Endodermal cell (in vitro differentiated cells): ENCODE measurements at regions not wholly inside any gene's neighbourhood (a gene's known extent, or its start where the extent isn't known, plus 50 kb on each side); places are given as distances from the start of the nearest gene placed in this dataset.

Experiments
- DNase-seq: peaks from one replicate; pipeline ENCODE4 v3.0.0-alpha.2; 2017
- H3K27ac ChIP-seq: 2 replicates; pipeline ENCODE4 v1.5.1; 2013; ENCODE audit warnings: mild to moderate bottlenecking, low read depth, low read length, moderate library complexity
- H3K27me3 ChIP-seq: 2 replicates; pipeline ENCODE4 v1.6.1; 2013; ENCODE audit warnings: mild to moderate bottlenecking, low read length, moderate library complexity; ENCODE audit not compliant: insufficient read depth, control insufficient read depth, poor library complexity, severe bottlenecking
- H3K36me3 ChIP-seq: 2 replicates; pipeline ENCODE4 v1.7.0; 2013; ENCODE audit warnings: mild to moderate bottlenecking, low read length, moderate library complexity; ENCODE audit not compliant: control insufficient read depth, insufficient read depth
- H3K4me1 ChIP-seq: one replicate; pipeline ENCODE4 v1.7.0; 2013; ENCODE audit warnings: low read length; ENCODE audit not compliant: control insufficient read depth, insufficient read depth
- H3K4me3 ChIP-seq: 2 replicates; pipeline ENCODE4 v1.5.1; 2013; ENCODE audit warnings: mild to moderate bottlenecking, low read length, moderate library complexity
- H3K9ac ChIP-seq: 2 replicates; pipeline ENCODE4 v1.6.1; 2013; ENCODE audit warnings: mild to moderate bottlenecking, low read length, moderate library complexity; ENCODE audit not compliant: poor library complexity, severe bottlenecking; ENCODE audit errors: extremely low read depth
- H3K9me3 ChIP-seq: 2 replicates; pipeline ENCODE4 v1.6.1; 2013; ENCODE audit warnings: mild to moderate bottlenecking, low read length, moderate library complexity; ENCODE audit not compliant: control insufficient read depth
- H3K27ac Mint-ChIP-seq: 2 replicates; pipeline ENCODE4 v1.8.0; 2020; ENCODE audit warnings: mixed read lengths
- H3K27me3 Mint-ChIP-seq: 2 replicates; pipeline ENCODE4 v1.8.0; 2021; ENCODE audit warnings: mild to moderate bottlenecking, mixed read lengths; ENCODE audit not compliant: insufficient read depth
- H3K36me3 Mint-ChIP-seq: 2 replicates; pipeline ENCODE4 v1.8.0; 2020; ENCODE audit warnings: low read depth, mixed read lengths
- H3K4me1 Mint-ChIP-seq: 2 replicates; pipeline ENCODE4 v1.8.0; 2020; ENCODE audit warnings: mixed read lengths
- H3K4me3 Mint-ChIP-seq: 2 replicates; pipeline ENCODE4 v1.8.0; 2020; ENCODE audit warnings: mild to moderate bottlenecking, moderate library complexity, mixed read lengths
- H3K9me3 Mint-ChIP-seq: 2 replicates; pipeline ENCODE4 v1.8.0; 2020; ENCODE audit warnings: mild to moderate bottlenecking, mixed read lengths
- WGBS, 2 experiments: methylation state at CpG; one replicate each; pipeline versions ENCODE4 v1.1.5 to v1.1.7; 2013; ENCODE audit warnings: missing lambda C conversion rate in 2 of 2, mixed read lengths in 1 of 2; ENCODE audit not compliant: insufficient coverage in 1 of 2, insufficient read length in 1 of 2; 5-methylcytosine and 5-hydroxymethylcytosine counted together
- TF ChIP-seq, protein P1 (sequence below): fragments of 200-600 bp; sonication (generic); conservative IDR thresholded peaks from 2 replicates; pipeline ENCODE4 v1.5.0; 2021; ENCODE audit warnings: antibody characterized with exemption, mild to moderate bottlenecking

DNA sequence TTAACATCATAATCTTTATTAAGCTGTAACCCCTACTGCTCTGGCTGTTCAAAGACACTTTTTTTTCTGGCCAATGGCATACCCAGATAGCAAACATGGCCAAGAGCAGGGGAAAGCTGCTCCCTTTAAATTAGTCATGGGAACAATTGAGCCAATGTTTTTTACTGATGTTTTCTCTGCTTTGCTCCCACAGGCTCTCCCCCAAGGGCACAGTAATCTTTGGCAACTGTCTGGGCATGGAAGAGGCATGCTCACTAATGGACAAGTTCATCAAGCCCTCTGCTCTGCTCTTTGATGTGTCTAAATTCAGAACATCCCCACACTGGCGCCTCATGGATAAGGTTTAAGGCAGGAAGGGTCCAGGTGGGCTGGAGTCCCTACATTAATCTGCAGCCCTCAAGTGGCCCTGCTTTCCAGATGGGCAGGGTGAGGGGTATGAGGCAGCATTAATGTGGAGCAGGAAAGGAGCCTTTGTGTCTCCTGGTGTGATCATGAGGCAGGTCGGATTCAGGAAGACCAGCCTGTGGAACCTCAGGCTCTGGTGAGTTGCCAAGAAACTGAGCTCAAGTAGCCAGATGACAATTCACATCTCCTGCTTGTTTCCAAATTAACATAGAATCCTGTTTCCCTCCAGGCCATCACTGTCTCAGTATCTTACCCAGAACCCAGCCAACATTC, 227.0 kb upstream of the CST7 start:
- Histone ChIP-seq H3K4me1 (peaks cover 2% of the 10 kb centered on the region), H3K9me3 (no peaks in the 10 kb centered on the region), H3K4me3 (no peak overlapping the region), H3K36me3 (no peaks in the 10 kb centered on the region), H3K27me3 (no peaks in the 10 kb centered on the region), H3K27ac (no peak overlapping the region), H3K9ac (no peak overlapping the region)
- no peak overlapping the region for H3K27ac Mint-ChIP-seq
- no peaks in the 10 kb centered on the region for H3K9me3 Mint-ChIP-seq
- peak; percentile 21 for DNase-seq
- peaks cover 12% of the 10 kb centered on the region for H3K27me3 Mint-ChIP-seq
- WGBS, 2 experiments: 96 to 100% methylated on average over 1 to 2 of the region's 2 CpGs
- H3K36me3 Mint-ChIP-seq: no peaks in the 10 kb centered on the region
- H3K4me1 Mint-ChIP-seq: peaks cover 13% of the 10 kb centered on the region
- TF ChIP-seq, protein P1, sequence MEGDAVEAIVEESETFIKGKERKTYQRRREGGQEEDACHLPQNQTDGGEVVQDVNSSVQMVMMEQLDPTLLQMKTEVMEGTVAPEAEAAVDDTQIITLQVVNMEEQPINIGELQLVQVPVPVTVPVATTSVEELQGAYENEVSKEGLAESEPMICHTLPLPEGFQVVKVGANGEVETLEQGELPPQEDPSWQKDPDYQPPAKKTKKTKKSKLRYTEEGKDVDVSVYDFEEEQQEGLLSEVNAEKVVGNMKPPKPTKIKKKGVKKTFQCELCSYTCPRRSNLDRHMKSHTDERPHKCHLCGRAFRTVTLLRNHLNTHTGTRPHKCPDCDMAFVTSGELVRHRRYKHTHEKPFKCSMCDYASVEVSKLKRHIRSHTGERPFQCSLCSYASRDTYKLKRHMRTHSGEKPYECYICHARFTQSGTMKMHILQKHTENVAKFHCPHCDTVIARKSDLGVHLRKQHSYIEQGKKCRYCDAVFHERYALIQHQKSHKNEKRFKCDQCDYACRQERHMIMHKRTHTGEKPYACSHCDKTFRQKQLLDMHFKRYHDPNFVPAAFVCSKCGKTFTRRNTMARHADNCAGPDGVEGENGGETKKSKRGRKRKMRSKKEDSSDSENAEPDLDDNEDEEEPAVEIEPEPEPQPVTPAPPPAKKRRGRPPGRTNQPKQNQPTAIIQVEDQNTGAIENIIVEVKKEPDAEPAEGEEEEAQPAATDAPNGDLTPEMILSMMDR: no peak
- H3K4me3 Mint-ChIP-seq: no peak overlapping the region

- Histone ChIP-seq H3K36me3 (no peaks in the 10 kb centered on the region), H3K4me3 (no peak overlapping the region), H3K27ac (no peak overlapping the region), H3K27me3 (no peaks in the 10 kb centered on the region), H3K9ac (no peak overlapping the region), H3K9me3 (no peaks in the 10 kb centered on the region), H3K4me1 (peaks cover 2% of the 10 kb centered on the region)
- 75% methylated on average over 1 of the region's 1 CpG; no CpG with 5 or more reads in 1 of the 2 experiments for WGBS, 2 experiments
- Mint-ChIP-seq H3K4me3 (no peak overlapping the region), H3K27me3 (peaks cover 12% of the 10 kb centered on the region), H3K9me3 (no peaks in the 10 kb centered on the region), H3K27ac (no peak overlapping the region), H3K36me3 (no peaks in the 10 kb centered on the region), H3K4me1 (peaks cover 13% of the 10 kb centered on the region)
- DNase-seq: peak; percentile 36
- TF ChIP-seq, protein P1: no peak
Measured at GRCh38 chr20:24722586-24722985, 226.5 kb upstream of the CST7 start.

GRCh38 chr20:24723186-24723585, 225.9 kb upstream of the CST7 start:
- H3K4me3 ChIP-seq: no peak overlapping the region
- Mint-ChIP-seq H3K27me3 (peaks cover 12% of the 10 kb centered on the region), H3K4me3 (no peak overlapping the region), H3K4me1 (peaks cover 13% of the 10 kb centered on the region), H3K27ac (no peak overlapping the region), H3K9me3 (no peaks in the 10 kb centered on the region), H3K36me3 (no peaks in the 10 kb centered on the region)
- TF ChIP-seq, protein P1: no peak
- 88 to 90% methylated on average over 2 to 3 of the region's 3 CpGs for WGBS, 2 experiments
- peak; percentile 8 for DNase-seq
- H3K27me3 ChIP-seq: no peaks in the 10 kb centered on the region
- peaks cover 2% of the 10 kb centered on the region for H3K4me1 ChIP-seq
- H3K9ac ChIP-seq: no peak overlapping the region
- H3K9me3 ChIP-seq: no peaks in the 10 kb centered on the region
- H3K36me3 ChIP-seq: no peaks in the 10 kb centered on the region
- no peak overlapping the region for H3K27ac ChIP-seq
